ENCODE measurements at regions not wholly inside any gene's neighbourhood (a gene's known extent, or its start where the extent isn't known, plus 50 kb on each side); places are given as distances from the start of the nearest gene placed in this dataset.
"Not testable (repeated sequence)": the region's sequence is repeated elsewhere in the genome, so short reads cannot be mapped to it uniquely, and the experiment has no call there.

GRCh38 chr17:54180950-54181349 lies 358.2 kb downstream of the KIF2B start:
- no peak for DNase-seq (ENCODE audit: low spot score)
- Mint-ChIP-seq H3K27ac (ENCODE audit: unreplicated experiment) (no peak overlapping the region), H3K36me3 (ENCODE audit: low read depth, unreplicated experiment) (no peaks in the 10 kb centered on the region), H3K4me1 (ENCODE audit: unreplicated experiment) (no peaks in the 10 kb centered on the region), H3K9me3 (ENCODE audit: unreplicated experiment) (no peaks in the 10 kb centered on the region), H3K27me3 (ENCODE audit: unreplicated experiment) (peaks cover 2% of the 10 kb centered on the region), H3K4me3 (ENCODE audit: unreplicated experiment) (no peak overlapping the region)
- TF ChIP-seq CTCF (IDR thresholded peaks at IDR 0.05; ENCODE audit: unreplicated experiment) = no peak

- no peak overlapping the region for H3K4me3 Mint-ChIP-seq (ENCODE audit: unreplicated experiment)
- DNase-seq (ENCODE audit: low spot score) = no peak
- no peaks in the 10 kb centered on the region for H3K4me1 Mint-ChIP-seq (ENCODE audit: unreplicated experiment)
- no peak for TF ChIP-seq CTCF (IDR thresholded peaks at IDR 0.05; ENCODE audit: unreplicated experiment)
- no peaks in the 10 kb centered on the region for H3K36me3 Mint-ChIP-seq (ENCODE audit: low read depth, unreplicated experiment)
- no peak overlapping the region for H3K27ac Mint-ChIP-seq (ENCODE audit: unreplicated experiment)
- no peaks in the 10 kb centered on the region for H3K27me3 Mint-ChIP-seq (ENCODE audit: unreplicated experiment)
- no peaks in the 10 kb centered on the region for H3K9me3 Mint-ChIP-seq (ENCODE audit: unreplicated experiment)
These were observed 368.5 kb downstream of the KIF2B start for GRCh38 chr17:54191261-54191660.

GRCh38 chr17:54194268-54194667 lies 371.5 kb downstream of the KIF2B start:
- H3K9me3 Mint-ChIP-seq (ENCODE audit: unreplicated experiment) = no peaks in the 10 kb centered on the region
- no peak for TF ChIP-seq CTCF (IDR thresholded peaks at IDR 0.05; ENCODE audit: unreplicated experiment)
- DNase-seq (ENCODE audit: low spot score) = no peak
- no peak overlapping the region for H3K27ac Mint-ChIP-seq (ENCODE audit: unreplicated experiment)
- H3K27me3 Mint-ChIP-seq (ENCODE audit: unreplicated experiment) = no peaks in the 10 kb centered on the region
- H3K4me3 Mint-ChIP-seq (ENCODE audit: unreplicated experiment) = no peak overlapping the region
- H3K4me1 Mint-ChIP-seq (ENCODE audit: unreplicated experiment) = no peaks in the 10 kb centered on the region
- H3K36me3 Mint-ChIP-seq (ENCODE audit: low read depth, unreplicated experiment) = no peaks in the 10 kb centered on the region

GRCh38 chr17:54196751-54197150 lies 374.0 kb downstream of the KIF2B start:
- Mint-ChIP-seq H3K27me3 (ENCODE audit: unreplicated experiment) (no peaks in the 10 kb centered on the region), H3K4me3 (ENCODE audit: unreplicated experiment) (no peak overlapping the region), H3K36me3 (ENCODE audit: low read depth, unreplicated experiment) (no peaks in the 10 kb centered on the region), H3K9me3 (ENCODE audit: unreplicated experiment) (no peaks in the 10 kb centered on the region), H3K4me1 (ENCODE audit: unreplicated experiment) (no peaks in the 10 kb centered on the region), H3K27ac (ENCODE audit: unreplicated experiment) (no peak overlapping the region)
- no peak for DNase-seq (ENCODE audit: low spot score)
- no peak for TF ChIP-seq CTCF (IDR thresholded peaks at IDR 0.05; ENCODE audit: unreplicated experiment)

- not testable (repeated sequence) for H3K4me3 Mint-ChIP-seq (ENCODE audit: unreplicated experiment); H3K27me3 Mint-ChIP-seq (ENCODE audit: unreplicated experiment); H3K9me3 Mint-ChIP-seq (ENCODE audit: unreplicated experiment); H3K36me3 Mint-ChIP-seq (ENCODE audit: low read depth, unreplicated experiment); H3K4me1 Mint-ChIP-seq (ENCODE audit: unreplicated experiment); H3K27ac Mint-ChIP-seq (ENCODE audit: unreplicated experiment); DNase-seq (ENCODE audit: low spot score)
These were observed 378.7 kb downstream of the KIF2B start for GRCh38 chr17:54201380-54201779.

GRCh38 chr17:54220829-54221228 lies 398.1 kb downstream of the KIF2B start:
- Mint-ChIP-seq H3K9me3 (ENCODE audit: unreplicated experiment) (no peaks in the 10 kb centered on the region), H3K4me1 (ENCODE audit: unreplicated experiment) (no peaks in the 10 kb centered on the region), H3K4me3 (ENCODE audit: unreplicated experiment) (no peak overlapping the region), H3K27me3 (ENCODE audit: unreplicated experiment) (no peaks in the 10 kb centered on the region), H3K27ac (ENCODE audit: unreplicated experiment) (no peak overlapping the region), H3K36me3 (ENCODE audit: low read depth, unreplicated experiment) (no peaks in the 10 kb centered on the region)
- no peak for DNase-seq (ENCODE audit: low spot score)
- no peak for TF ChIP-seq CTCF (IDR thresholded peaks at IDR 0.05; ENCODE audit: unreplicated experiment)

All from endothelial cell (in vitro differentiated cells).